Heart left ventricle (tissue), 16 donors: ENCODE measurements at regions not wholly inside any gene's neighbourhood (a gene's known extent, or its start where the extent isn't known, plus 50 kb on each side); places are given as distances from the start of the nearest gene placed in this dataset.
"Not testable (repeated sequence)": the region's sequence is repeated elsewhere in the genome, so short reads cannot be mapped to it uniquely, and the experiment has no call there.

Experiments used
- ATAC-seq, 4 donors: fragments of 200-7000 bp; cut with Tn5 transposase; one replicate each; pipeline ENCODE4 v1.9.1; 2020 to 2022; ENCODE audit warnings: moderate library complexity in 4 of 4, mild to moderate bottlenecking in 3 of 4, moderate number of reproducible peaks in 1 of 4
- DNase-seq, 5 donors: peaks; one replicate each; pipeline ENCODE4 v3.0.0-alpha.2; 2020
- H3K27ac ChIP-seq, 12 donors: fragments of 200-600 bp; sonication (generic) in 4 of 12; one replicate each; pipeline versions ENCODE4 v1.5.0 to v1.8.0; 2016 to 2022; ENCODE audit warnings: mild to moderate bottlenecking in 2 of 12
- H3K27me3 ChIP-seq, 9 donors: fragments of 200-600 bp; sonication (generic) in 2 of 9; one replicate each; pipeline versions ENCODE4 v1.5.1 to v1.8.0; 2016 to 2022; ENCODE audit warnings: mild to moderate bottlenecking in 3 of 9
- H3K36me3 ChIP-seq, 9 donors: fragments of 200-600 bp; sonication (generic) in 2 of 9; one replicate each; pipeline versions ENCODE4 v1.5.0 to v1.8.0; 2018 to 2022; ENCODE audit warnings: mild to moderate bottlenecking in 2 of 9
- H3K4me1 ChIP-seq, 12 donors: fragments of 200-600 bp; sonication (generic) in 4 of 12; one replicate each; pipeline versions ENCODE4 v1.5.0 to v1.8.0; 2016 to 2022; ENCODE audit warnings: mild to moderate bottlenecking in 3 of 12
- H3K4me3 ChIP-seq, 12 donors: fragments of 200-600 bp; sonication (generic) in 4 of 12; one replicate each; pipeline versions ENCODE4 v1.5.0 to v1.8.0; 2017 to 2022; ENCODE audit warnings: mild to moderate bottlenecking in 9 of 12, moderate library complexity in 4 of 12
- H3K9me3 ChIP-seq, 12 donors: fragments of 200-600 bp; sonication (generic) in 4 of 12; one replicate each; pipeline versions ENCODE4 v1.5.0 to v1.8.0; 2016 to 2022; ENCODE audit warnings: mild to moderate bottlenecking in 1 of 12
- POLR2A ChIP-seq, 2 donors: fragments of 450-650 bp; IDR thresholded peaks; one replicate each; pipeline ENCODE4 v1.6.1; 2017; ENCODE audit warnings: antibody characterized with exemption in 2 of 2, mild to moderate bottlenecking in 2 of 2, moderate library complexity in 2 of 2
- whole genome bisulfite sequencing, 4 donors: extraction: QIAGEN DNeasy Blood & Tissue Kit in 2 of 4; methylation state at CpG; one replicate each; pipeline versions ENCODE4 v1.1.5 to v1.1.7; 2013 to 2018; 5-methylcytosine and 5-hydroxymethylcytosine counted together
- intact Hi-C, 10 donors: fragments of 100-400 bp; cut with DNase I; formaldehyde crosslinking; loops; one replicate each; pipeline versions ENCODE4 v1.11.1 to v1.14.2; 2022
- TF ChIP-seq, protein P1 (sequence below), 12 donors: fragments of 200-600 bp; sonication (generic) in 4 of 12; IDR thresholded peaks; one replicate each; pipeline versions ENCODE4 v1.5.0 to v1.8.0; 2018 to 2022; ENCODE audit warnings: antibody characterized with exemption in 12 of 12, mild to moderate bottlenecking in 5 of 12
- donor health status: ischemic (EF 13 %, LVEDD 7.1; RV severe dilation, severe dysfunction).
- donor health status: healthy with polysubstance abuse.
- donor health status: DM: no; HTN: yes; CAD: no.
- donor health status: DM: no; HTN: no; CAD: no.
- donor health status: ischemic (EF 25% LVEDD 6.9; RV normal size, moderate dysfunction).
- donor health status: ischemic (EF 25% LVEDD 5.7; RV mildly dilated, moderate dysfunction).
- donor health status: healthy.
- donor health status: DM: yes; HTN: yes; CAD: no.
- donor health status: ischemic (EF 35%, LVEDD 5.7; RV mildly dilated, moderate dysfunction).
- donor health status: nonischemic (EF 11% LVEDD 7.7; RV severe dilation, severe dysfunction).
- donor health status: DM: yes; HTN: yes; CAD: no.
- donor health status: PGD.
- donor health status: ischemic (EF 29% LVEDD 5.4; RV normal size, mild dysfunction).
- donor health status: nonischemic (EF 23%, LVEDD 6.1; RV moderate dilation, normal function).

DNA sequence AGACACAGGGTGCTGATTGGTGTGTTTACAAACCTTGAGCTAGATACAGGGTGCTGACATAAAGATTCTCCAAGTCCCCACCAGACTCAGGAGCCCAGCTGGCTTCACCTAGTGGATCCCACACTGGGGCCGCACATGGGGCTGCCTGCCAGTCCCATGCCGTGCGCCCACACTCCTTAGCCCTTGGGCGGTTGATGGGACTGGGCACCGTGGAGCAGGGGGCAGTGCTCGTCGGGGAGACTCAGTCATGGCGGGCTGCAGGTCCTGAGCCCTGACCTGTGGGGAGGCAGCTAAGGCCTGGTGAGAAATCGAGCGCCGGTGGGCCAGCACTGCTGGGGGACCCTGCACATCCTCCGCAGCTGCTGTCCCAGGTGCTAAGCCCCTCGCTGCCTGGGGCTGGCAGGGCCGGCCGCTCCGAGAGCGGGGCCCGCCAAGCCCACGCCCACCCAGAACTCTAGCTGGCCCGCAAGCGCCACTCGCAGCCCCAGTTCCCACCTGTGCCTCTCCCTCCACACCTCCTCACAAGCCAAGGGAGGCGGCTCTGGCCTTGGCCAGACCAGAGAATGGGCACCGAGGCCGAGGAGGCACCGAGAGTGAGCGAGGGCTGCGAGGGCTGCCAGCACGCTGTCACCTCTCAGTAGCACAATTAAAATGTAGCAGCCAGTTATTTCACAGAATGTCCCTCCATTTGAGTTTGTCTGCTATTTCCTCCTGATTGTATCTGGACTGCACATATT is 76.1 kb upstream of the PNPLA4 start:
- Histone ChIP-seq H3K9me3 (peaks cover 0 to 4% (median 0%) of the 10 kb centered on the region in 12 donors), H3K27me3 (no peaks in the 10 kb centered on the region), H3K36me3 (no peaks in the 10 kb centered on the region), H3K4me3 (no peak overlapping the region), H3K4me1 (peaks cover 0 to 6% (median 0%) of the 10 kb centered on the region in 12 donors), H3K27ac (no peak overlapping the region)
- intact Hi-C loops, result no loop called here
- 96 to 98% (median 98%) methylated on average over 9 to 29 of the region's 29 CpGs for WGBS, 4 donors
- ATAC-seq (no peak), DNase-seq (no peak)
- TF ChIP-seq, protein P1, sequence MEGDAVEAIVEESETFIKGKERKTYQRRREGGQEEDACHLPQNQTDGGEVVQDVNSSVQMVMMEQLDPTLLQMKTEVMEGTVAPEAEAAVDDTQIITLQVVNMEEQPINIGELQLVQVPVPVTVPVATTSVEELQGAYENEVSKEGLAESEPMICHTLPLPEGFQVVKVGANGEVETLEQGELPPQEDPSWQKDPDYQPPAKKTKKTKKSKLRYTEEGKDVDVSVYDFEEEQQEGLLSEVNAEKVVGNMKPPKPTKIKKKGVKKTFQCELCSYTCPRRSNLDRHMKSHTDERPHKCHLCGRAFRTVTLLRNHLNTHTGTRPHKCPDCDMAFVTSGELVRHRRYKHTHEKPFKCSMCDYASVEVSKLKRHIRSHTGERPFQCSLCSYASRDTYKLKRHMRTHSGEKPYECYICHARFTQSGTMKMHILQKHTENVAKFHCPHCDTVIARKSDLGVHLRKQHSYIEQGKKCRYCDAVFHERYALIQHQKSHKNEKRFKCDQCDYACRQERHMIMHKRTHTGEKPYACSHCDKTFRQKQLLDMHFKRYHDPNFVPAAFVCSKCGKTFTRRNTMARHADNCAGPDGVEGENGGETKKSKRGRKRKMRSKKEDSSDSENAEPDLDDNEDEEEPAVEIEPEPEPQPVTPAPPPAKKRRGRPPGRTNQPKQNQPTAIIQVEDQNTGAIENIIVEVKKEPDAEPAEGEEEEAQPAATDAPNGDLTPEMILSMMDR (IDR thresholded peaks at IDR 0.05), result no peak
- TF ChIP-seq POLR2A (IDR thresholded peaks at IDR 0.05), result no peak

DNA sequence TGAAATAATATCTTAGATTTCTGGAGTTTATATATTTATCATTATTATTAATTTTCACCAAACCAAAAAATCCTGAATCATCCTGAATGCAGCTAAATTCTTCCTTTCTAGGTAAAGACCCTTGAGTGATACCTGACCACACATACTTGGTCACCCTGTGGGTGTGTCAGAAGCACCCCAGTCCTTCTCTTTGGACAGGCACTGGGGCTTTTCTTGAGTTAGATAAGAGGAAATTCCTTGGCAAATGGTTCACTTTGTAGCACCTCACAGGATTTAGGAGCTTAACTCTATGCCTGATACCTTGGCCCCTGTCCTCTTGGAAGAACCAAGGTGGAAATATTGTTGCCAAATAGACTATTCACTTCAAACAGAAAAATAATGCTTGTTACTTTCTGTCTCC is 69.6 kb upstream of the PNPLA4 start:
- H3K27ac ChIP-seq, result no peak overlapping the region
- TF ChIP-seq, protein P1 (IDR thresholded peaks at IDR 0.05), result no peak
- TF ChIP-seq POLR2A (IDR thresholded peaks at IDR 0.05), result no peak

DNA sequence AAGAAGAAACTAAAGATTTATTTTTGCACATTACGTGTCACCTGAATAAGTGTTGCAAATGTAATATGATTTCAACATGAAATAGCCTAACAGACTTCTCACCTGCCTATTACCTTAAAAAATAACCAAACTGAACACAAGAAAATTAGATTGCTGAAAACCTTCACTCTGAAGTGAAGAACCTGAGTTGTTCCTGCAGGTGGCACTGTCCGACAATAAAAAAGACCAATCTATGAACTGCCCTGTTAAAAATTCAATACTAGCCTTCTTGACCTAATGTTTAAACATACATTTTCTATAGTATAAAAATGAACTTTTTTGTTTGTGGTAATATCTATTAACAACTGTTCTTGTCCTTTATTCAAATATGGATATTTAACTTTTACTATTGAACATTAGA is 69.2 kb upstream of the PNPLA4 start:
- Histone ChIP-seq H3K27ac (no peak overlapping the region), H3K4me1 (no peaks in the 10 kb centered on the region), H3K36me3 (no peaks in the 10 kb centered on the region), H3K27me3 (peaks cover 0 to 3% (median 0%) of the 10 kb centered on the region in 9 donors), H3K4me3 (no peak overlapping the region), H3K9me3 (peaks cover 0 to 4% (median 0%) of the 10 kb centered on the region in 12 donors)
- intact Hi-C loops, result loop anchor here in 9 of 10 donors (2.0 to 10.0 kb wide), 7 partner anchors 198 to 821 kb away; no protein-coding TSS in a partner anchor
- DNase-seq, result no peak
- 7 to 28% (median 15%) methylated on average over 2 of the region's 2 CpGs for WGBS, 4 donors
- TF ChIP-seq POLR2A (IDR thresholded peaks at IDR 0.05), result no peak
- TF ChIP-seq, protein P1 (IDR thresholded peaks at IDR 0.05), result peak in 11 of 12 donors; percentile 32 to 68 (median 57)
- ATAC-seq, result peak in 1 of 4 donors; percentile 54

More for the DNA sequence above, 69.6 kb upstream of the PNPLA4 start:
- ATAC-seq (no peak), DNase-seq (no peak)
- no peak overlapping the region for H3K4me3 ChIP-seq
- intact Hi-C loops, result loop anchor here in 9 of 10 donors (2.0 to 10.0 kb wide), 7 partner anchors 198 to 820 kb away; no protein-coding TSS in a partner anchor
- H3K27me3 ChIP-seq, result peaks cover 0 to 3% (median 0%) of the 10 kb centered on the region in 9 donors
- H3K36me3 ChIP-seq, result no peaks in the 10 kb centered on the region
- H3K4me1 ChIP-seq, result no peaks in the 10 kb centered on the region
- H3K9me3 ChIP-seq, result peaks cover 0 to 4% (median 0%) of the 10 kb centered on the region in 12 donors

DNA sequence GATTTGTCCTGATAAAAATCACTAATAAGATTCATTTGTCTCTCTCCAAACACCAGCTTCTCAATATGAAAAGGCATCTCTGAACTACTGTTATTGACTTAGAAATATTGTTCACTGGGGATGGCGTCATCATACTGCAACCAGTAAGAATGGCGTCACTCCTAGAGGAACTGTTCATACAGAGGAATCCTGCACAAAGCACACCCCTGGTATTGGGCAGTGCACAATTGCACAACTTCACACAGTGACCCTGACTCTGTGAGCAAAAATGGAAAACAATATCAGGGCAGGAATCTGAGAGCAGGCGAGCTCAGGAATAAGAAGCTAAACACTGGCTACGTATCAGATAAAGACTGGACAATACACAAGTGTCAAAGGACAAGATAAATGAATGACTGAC is 66.7 kb upstream of the PNPLA4 start:
- peaks cover 0 to 4% (median 0%) of the 10 kb centered on the region in 12 donors for H3K9me3 ChIP-seq
- H3K27ac ChIP-seq, result no peak overlapping the region
- H3K27me3 ChIP-seq, result peaks cover 0 to 3% (median 0%) of the 10 kb centered on the region in 9 donors
- H3K36me3 ChIP-seq, result no peaks in the 10 kb centered on the region
- intact Hi-C loops, result loop anchor here in 4 of 10 donors (2.0 to 10.0 kb wide), 5 partner anchors 201 to 821 kb away; no protein-coding TSS in a partner anchor
- ATAC-seq (no peak), DNase-seq (no peak)
- H3K4me1 ChIP-seq, result no peaks in the 10 kb centered on the region
- TF ChIP-seq, protein P1 (IDR thresholded peaks at IDR 0.05), result no peak
- no peak for TF ChIP-seq POLR2A (IDR thresholded peaks at IDR 0.05)
- H3K4me3 ChIP-seq, result no peak overlapping the region
- WGBS, 4 donors, result 75 to 93% (median 88%) methylated on average over 4 of the region's 4 CpGs

DNA sequence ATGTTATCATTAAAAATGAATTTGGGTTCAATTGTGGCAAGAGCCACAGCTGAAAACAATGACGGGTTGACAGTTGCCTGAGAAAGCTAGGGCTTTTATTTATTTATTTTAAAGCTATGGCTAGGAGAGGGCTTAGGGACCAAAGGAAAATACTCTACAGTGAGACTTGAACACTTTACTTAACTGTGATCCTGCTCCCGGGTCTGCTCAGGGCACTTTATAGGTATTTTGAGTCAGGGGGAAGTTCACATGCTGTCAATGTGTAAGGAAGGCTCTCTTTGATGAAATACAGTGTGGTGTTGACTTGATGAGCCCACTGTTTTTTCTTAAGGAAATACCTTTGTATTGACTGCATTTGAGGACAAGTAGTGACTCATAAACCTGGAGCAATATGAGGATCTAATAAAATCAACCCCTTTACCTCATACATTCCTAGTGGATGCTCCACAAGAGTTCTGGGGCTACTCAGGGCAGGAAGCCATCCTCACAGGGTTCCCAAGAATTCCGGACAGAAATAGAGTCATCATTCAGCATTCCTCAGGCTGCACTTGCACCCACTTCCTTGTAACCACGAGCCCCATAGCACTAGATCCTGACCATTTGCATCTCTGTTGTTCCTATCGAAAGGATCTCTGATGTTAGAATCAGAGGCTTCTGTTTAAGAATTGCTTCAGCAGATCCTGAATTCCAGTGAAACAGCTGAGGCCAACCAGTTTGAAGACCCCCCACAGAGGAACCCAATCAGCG is 61.0 kb upstream of the PNPLA4 start:
- WGBS, 4 donors, result 68 to 81% (median 75%) methylated on average over 5 to 6 of the region's 6 CpGs
- intact Hi-C loops, H3K9me3 ChIP-seq, DNase-seq, H3K36me3 ChIP-seq, H3K27ac ChIP-seq, H3K4me1 ChIP-seq, ATAC-seq, H3K27me3 ChIP-seq, H3K4me3 ChIP-seq: not testable (repeated sequence)
